ENCODE measurements at regions not wholly inside any gene's neighbourhood (a gene's known extent, or its start where the extent isn't known, plus 50 kb on each side); places are given as distances from the start of the nearest gene placed in this dataset.

GRCh38 chr6:56324396-56324795 is 77.0 kb upstream of the COL21A1 start:
- TF ChIP-seq SP2 (IDR thresholded peaks at IDR 0.05; ENCODE audit: low read length) (no peak), CTCF (IDR thresholded peaks at IDR 0.05; ENCODE audit: control extremely low read depth in 1 of 3, insufficient read depth in 1 of 3, low read depth in 1 of 3, low read length in 3 of 3) (no peak), ASH2L (IDR thresholded peaks at IDR 0.05; ENCODE audit: low read length) (no peak), EP300 (IDR thresholded peaks at IDR 0.05; ENCODE audit: borderline replicate concordance in 1 of 2, low read depth in 2 of 2, low read length in 2 of 2) (no peak), JUN (IDR thresholded peaks at IDR 0.05; ENCODE audit: low read depth, low read length) (no peak), POLR2A (IDR thresholded peaks at IDR 0.05; ENCODE audit: control extremely low read depth in 1 of 2, low read depth in 2 of 2, low read length in 2 of 2) (no peak), EZH2 (IDR thresholded peaks at IDR 0.05; ENCODE audit: low read depth, low read length, severe bottlenecking) (no peak), CEBPB (IDR thresholded peaks at IDR 0.05; ENCODE audit: low read depth, low read length) (no peak), CHD2 (IDR thresholded peaks at IDR 0.05; ENCODE audit: low read length) (no peak), RFX5 (IDR thresholded peaks at IDR 0.05; ENCODE audit: borderline replicate concordance, low read depth, low read length) (no peak), CHD1 (IDR thresholded peaks at IDR 0.05; ENCODE audit: low read depth, low read length) (no peak), RAD21 (IDR thresholded peaks at IDR 0.05 in 1 of 2, conservative IDR thresholded peaks at IDR 0.05 in 1 of 2; ENCODE audit: low read depth in 2 of 2, low read length in 2 of 2) (no peak)
